SK-N-SH (cell line): ENCODE measurements at regions not wholly inside any gene's neighbourhood (a gene's known extent, or its start where the extent isn't known, plus 50 kb on each side); places are given as distances from the start of the nearest gene placed in this dataset.

Experiments used
- CTCF ChIA-PET: fragments of 300-600, 350-600 bp; formaldehyde crosslinking; extraction: SDS; loops from one replicate; lab custom pipeline; 2021; lab: Yijun Ruan, JAX
- POLR2A ChIA-PET: fragments of 350-600 bp; sonication (Branson Sonifier 250); formaldehyde crosslinking; extraction: SDS; loops from one replicate; lab custom pipeline; 2020; ENCODE audit warnings: antibody characterized with exemption, inconsistent platforms; lab: Yijun Ruan, JAX
- DNase-seq: peaks from one replicate; pipeline ENCODE4 v3.0.0; 2012
- H2AFZ ChIP-seq: fragments of 200-600 bp; sonication (generic); 2 replicates; pipeline ENCODE4 v1.8.1; 2016; ENCODE audit warnings: antibody characterized with exemption, mild to moderate bottlenecking, low read depth
- H3F3A ChIP-seq: fragments of 200-600 bp; sonication (generic); replicated peaks from 2 replicates; pipeline ENCODE3; 2016; ENCODE audit warnings: antibody characterized with exemption, mild to moderate bottlenecking; ENCODE audit not compliant: insufficient read depth
- H3K27ac ChIP-seq, 2 experiments: fragments of 200-500 bp in 1 of 2; fragments of 200-600 bp in 1 of 2; sonication (Bioruptor generic) in 1 of 2; sonication (generic), shearing (Covaris generic) in 1 of 2; 2 replicates each; pipeline versions ENCODE4 v1.5.1 to v1.6.1; 2014 to 2016; ENCODE audit warnings: low read depth in 2 of 2, inconsistent platforms in 1 of 2, low read length in 1 of 2, mild to moderate bottlenecking in 1 of 2, mixed read lengths in 1 of 2
- H3K27me3 ChIP-seq: fragments of 200-600 bp; sonication (generic), shearing (Covaris generic); 2 replicates; pipeline ENCODE4 v1.6.1; 2016; ENCODE audit warnings: mixed run types; ENCODE audit not compliant: insufficient read depth
- H3K36me3 ChIP-seq, 2 experiments: fragments of 200-500 bp in 1 of 2; fragments of 200-600 bp in 1 of 2; sonication (Bioruptor generic) in 1 of 2; sonication (generic) in 1 of 2; replicated peaks in 1 of 2; 2 replicates each; pipeline versions ENCODE3 to v1.5.1; 2014 to 2016; ENCODE audit warnings: low read length in 1 of 2, mild to moderate bottlenecking in 1 of 2; ENCODE audit not compliant: insufficient read depth in 2 of 2, control insufficient read depth in 1 of 2
- H3K4me1 ChIP-seq, 2 experiments: fragments of 200-500 bp in 1 of 2; fragments of 200-600 bp in 1 of 2; sonication (Bioruptor generic) in 1 of 2; sonication (generic), shearing (Covaris generic) in 1 of 2; 2 replicates each; pipeline versions ENCODE4 v1.5.1 to v1.6.1; 2014 to 2016; ENCODE audit warnings: low read depth in 1 of 2, low read length in 1 of 2, mixed run types in 1 of 2; ENCODE audit not compliant: insufficient read depth in 2 of 2, control insufficient read depth in 1 of 2
- H3K4me2 ChIP-seq: fragments of 200-600 bp; sonication (generic), shearing (Covaris generic); 2 replicates; pipeline ENCODE4 v1.6.1; 2017; ENCODE audit warnings: mixed run types
- H3K4me3 ChIP-seq, 2 experiments: fragments of 200-500 bp in 1 of 2; fragments of 200-600 bp in 1 of 2; sonication (Bioruptor generic) in 1 of 2; sonication (generic), shearing (Covaris generic) in 1 of 2; 2 replicates each; pipeline versions ENCODE4 v1.5.1 to v1.8.1; 2014 to 2016; ENCODE audit warnings: low read depth in 2 of 2, inconsistent platforms in 1 of 2, low read length in 1 of 2, mild to moderate bottlenecking in 1 of 2, mixed read lengths in 1 of 2, moderate library complexity in 1 of 2
- H3K79me2 ChIP-seq: fragments of 200-600 bp; sonication (generic); 2 replicates; pipeline ENCODE4 v1.8.1; 2017; ENCODE audit warnings: mild to moderate bottlenecking; ENCODE audit not compliant: insufficient read depth
- H3K9ac ChIP-seq: fragments of 200-600 bp; sonication (generic); 2 replicates; pipeline ENCODE4 v1.6.1; 2017; ENCODE audit warnings: mixed run types
- H3K9me2 ChIP-seq: fragments of 200-600 bp; sonication (generic); 2 replicates; pipeline ENCODE4 v1.6.1; 2017; ENCODE audit warnings: mixed run types
- H3K9me3 ChIP-seq: fragments of 200-600 bp; sonication (generic); 2 replicates; pipeline ENCODE4 v1.6.1; 2017; ENCODE audit warnings: mixed run types, mild to moderate bottlenecking, moderate library complexity
- H4K20me1 ChIP-seq: fragments of 200-600 bp; sonication (generic); 2 replicates; pipeline ENCODE4 v1.6.1; 2017; ENCODE audit warnings: mild to moderate bottlenecking, mixed run types; ENCODE audit not compliant: insufficient read depth
- CHD2 ChIP-seq: fragments of 150-350 bp; IDR thresholded peaks from 2 replicates; pipeline ENCODE4 v1.6.1; 2018; ENCODE audit warnings: low read length; ENCODE audit not compliant: partially characterized antibody
- CTCF ChIP-seq: fragments of 200-600 bp; sonication (generic); IDR thresholded peaks from 2 replicates; pipeline ENCODE4 v1.6.1; 2017; ENCODE audit warnings: antibody characterized with exemption, mild to moderate bottlenecking, moderate library complexity
- ELF1 ChIP-seq: IDR thresholded peaks from 2 replicates; pipeline ENCODE4 v1.4.0; 2012
- EZH2phosphoT487 ChIP-seq: fragments of 200-600 bp; sonication (generic); IDR thresholded peaks from 2 replicates; pipeline ENCODE4 v1.6.1; 2017; ENCODE audit warnings: low read depth, mixed run types, mild to moderate bottlenecking, antibody characterized with exemption, moderate library complexity, borderline replicate concordance
- FOSL2 ChIP-seq: IDR thresholded peaks from 2 replicates; pipeline ENCODE4 v1.4.0; 2012; ENCODE audit warnings: low read depth, mild to moderate bottlenecking, moderate library complexity, borderline replicate concordance
- FOXJ3 ChIP-seq: sonication (generic); formaldehyde crosslinking; IDR thresholded peaks from 2 replicates; pipeline ENCODE4 v1.5.1; 2020; ENCODE audit warnings: mild to moderate bottlenecking, missing genetic modification reagents
- GATA2 ChIP-seq: sonication (generic); formaldehyde crosslinking; IDR thresholded peaks from 2 replicates; pipeline ENCODE4 v1.5.0; 2020; ENCODE audit warnings: mild to moderate bottlenecking, missing genetic modification reagents
- JUND ChIP-seq: IDR thresholded peaks from 2 replicates; pipeline ENCODE4 v1.4.0; 2012
- MAX ChIP-seq: IDR thresholded peaks from 2 replicates; pipeline ENCODE4 v1.4.0; 2012; ENCODE audit warnings: low read depth
- MEF2A ChIP-seq: IDR thresholded peaks from 2 replicates; pipeline ENCODE4 v1.4.0; 2012; ENCODE audit warnings: low read depth, borderline replicate concordance
- MXI1 ChIP-seq: IDR thresholded peaks from 2 replicates; pipeline ENCODE4 v1.6.1; 2012; ENCODE audit warnings: mild to moderate bottlenecking, low read depth, low read length, improper control_type of control experiment
- NFIC ChIP-seq: IDR thresholded peaks from 2 replicates; pipeline ENCODE4 v1.4.0; 2012; ENCODE audit warnings: borderline replicate concordance
- PBX3 ChIP-seq: IDR thresholded peaks from 2 replicates; pipeline ENCODE4; 2012
- RAD21 ChIP-seq: IDR thresholded peaks from 2 replicates; pipeline ENCODE4 v1.6.1; 2012; ENCODE audit warnings: mild to moderate bottlenecking, low read length
- RCOR1 ChIP-seq: fragments of 150-350 bp; IDR thresholded peaks from 2 replicates; pipeline ENCODE4 v1.6.1; 2017; ENCODE audit warnings: antibody characterized with exemption, low read length
- REST ChIP-seq: IDR thresholded peaks from 2 replicates; pipeline ENCODE4 v1.6.1; 2012; ENCODE audit warnings: mild to moderate bottlenecking, low read depth, low read length, moderate library complexity
- RFX5 ChIP-seq: IDR thresholded peaks from 2 replicates; pipeline ENCODE4 v1.6.1; 2012; ENCODE audit warnings: mild to moderate bottlenecking, improper control_type of control experiment, low read length
- SMC3 ChIP-seq: IDR thresholded peaks from 2 replicates; pipeline ENCODE4 v1.6.1; 2012; ENCODE audit warnings: low read depth, low read length, improper control_type of control experiment
- TAF1 ChIP-seq: IDR thresholded peaks from 2 replicates; pipeline ENCODE4 v1.6.1; 2012; ENCODE audit warnings: low read depth, mild to moderate bottlenecking, low read length, moderate library complexity, borderline replicate concordance
- ZBTB33 ChIP-seq: IDR thresholded peaks from 2 replicates; pipeline ENCODE4 v1.4.0; 2012; ENCODE audit warnings: low read depth, borderline replicate concordance
- WGBS: methylation state at CpG from one replicate; pipeline ENCODE4 v1.1.6; 2017; ENCODE audit warnings: low lambda C conversion rate; 5-methylcytosine and 5-hydroxymethylcytosine counted together

- no peak for DNase-seq
- no peaks in the 10 kb centered on the region for H4K20me1 ChIP-seq
- H3K4me3 ChIP-seq: no peak overlapping the region
- H3K36me3 ChIP-seq: no peaks in the 10 kb centered on the region
- H3K9ac ChIP-seq: no peak overlapping the region
- WGBS: 23% methylated on average over 5 of the region's 8 CpGs
- CTCF ChIA-PET: no interaction called here
- H3K9me3 ChIP-seq: no peaks in the 10 kb centered on the region
- H3F3A ChIP-seq: no peaks in the 10 kb centered on the region
- no peaks in the 10 kb centered on the region for H3K27me3 ChIP-seq
- no peak overlapping the region for H3K27ac ChIP-seq
- no peak overlapping the region for H2AFZ ChIP-seq
- TF ChIP-seq RFX5: no peak
- no peak for TF ChIP-seq EZH2phosphoT487
- no peak for TF ChIP-seq CTCF
- H3K4me2 ChIP-seq: no peak overlapping the region
- no peaks in the 10 kb centered on the region for H3K9me2 ChIP-seq
- H3K4me1 ChIP-seq: peaks cover 0 to 20% of the 10 kb centered on the region in 2 experiments; a peak in 2 of 4 replicates
- POLR2A ChIA-PET: no interaction called here
- no peaks in the 10 kb centered on the region for H3K79me2 ChIP-seq
Measured at GRCh38 chr3:13239467-13239760, 166.2 kb upstream of the IQSEC1 start.

- ChIA-PET POLR2A (no interaction called here), CTCF (interaction anchor here (0.6 to 1.4 kb wide), 2 partner anchors 45 to 306 kb away, joined by 3 read pairs; no protein-coding TSS in a partner anchor)
- no peaks in the 10 kb centered on the region for H3K9me3 ChIP-seq
- no peak overlapping the region for H3K27ac ChIP-seq
- no peak overlapping the region for H3K4me2 ChIP-seq
- no peaks in the 10 kb centered on the region for H4K20me1 ChIP-seq
- H2AFZ ChIP-seq: no peak overlapping the region
- H3K36me3 ChIP-seq: no peaks in the 10 kb centered on the region
- no peaks in the 10 kb centered on the region; the same call in 1 of the 2 replicates for H3K27me3 ChIP-seq
- no peaks in the 10 kb centered on the region for H3F3A ChIP-seq
- 66% methylated on average over 5 of the region's 18 CpGs for WGBS
- H3K4me1 ChIP-seq: peaks cover 0 to 15% of the 10 kb centered on the region in 2 experiments; a peak in 1 of 4 replicates
- no peaks in the 10 kb centered on the region for H3K9me2 ChIP-seq
- no peak overlapping the region for H3K9ac ChIP-seq
- no peak for DNase-seq
- H3K79me2 ChIP-seq: no peaks in the 10 kb centered on the region
- H3K4me3 ChIP-seq: no peak overlapping the region
- TF ChIP-seq FOXJ3: no peak
- no peak for TF ChIP-seq MXI1
- TF ChIP-seq NFIC: no peak
- no peak for TF ChIP-seq TAF1
- no peak for TF ChIP-seq ZBTB33
- no peak for TF ChIP-seq MAX
- TF ChIP-seq JUND: no peak
- TF ChIP-seq REST: no peak
- TF ChIP-seq PBX3: no peak
- no peak for TF ChIP-seq ELF1
- TF ChIP-seq SMC3: no peak
- no peak for TF ChIP-seq MEF2A
- no peak for TF ChIP-seq CHD2
- no peak for TF ChIP-seq RAD21
- TF ChIP-seq FOSL2: no peak
- no peak for TF ChIP-seq RCOR1
- no peak for TF ChIP-seq GATA2 (CRISPR knock-in tag)
Measured at GRCh38 chr3:13238687-13239466, 165.6 kb upstream of the IQSEC1 start.
